ENCODE measurements at regions not wholly inside any gene's neighbourhood (a gene's known extent, or its start where the extent isn't known, plus 50 kb on each side); places are given as distances from the start of the nearest gene placed in this dataset.

DNA sequence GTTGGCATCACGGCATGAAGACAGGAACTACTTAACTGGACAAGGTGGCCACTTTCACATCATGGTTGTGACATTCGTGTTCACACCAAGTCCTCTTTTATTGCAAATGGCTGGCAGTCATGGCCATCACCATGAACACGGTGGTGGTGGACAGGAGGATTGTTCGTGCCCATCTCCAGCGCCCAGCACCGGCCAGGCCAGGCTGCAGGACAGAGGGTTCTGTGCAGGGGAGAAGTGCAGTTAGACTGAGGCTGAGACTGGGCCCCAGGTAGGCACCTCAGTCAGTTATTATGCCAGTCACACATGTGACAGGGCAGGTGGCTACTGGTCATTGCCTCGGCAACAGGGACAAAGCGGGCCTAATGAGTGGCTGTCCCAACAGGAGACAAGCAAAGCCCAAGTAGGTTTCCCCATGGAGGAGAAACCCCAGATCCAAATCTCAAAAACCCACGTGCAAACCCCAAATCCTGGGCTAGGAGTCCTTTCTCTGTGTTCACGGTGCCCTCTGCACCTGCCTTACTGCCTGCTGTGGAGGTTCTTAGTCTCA lies 468.1 kb upstream of the MYT1L start:
- H2AFZ ChIP-seq: no peak overlapping the region
- no peaks in the 10 kb centered on the region for H3K9me2 ChIP-seq (replicated peaks; ENCODE audit: insufficient read depth)
- H4K20me1 ChIP-seq (ENCODE audit: insufficient read depth, poor library complexity, severe bottlenecking): no peaks in the 10 kb centered on the region
- H3K4me3 ChIP-seq: no peak overlapping the region
- no peaks in the 10 kb centered on the region for H3K9me3 ChIP-seq (ENCODE audit: low read depth)
- TF ChIP-seq CTCF (IDR thresholded peaks at IDR 0.05; ENCODE audit: poor library complexity) (no peak), EZH2 (IDR thresholded peaks at IDR 0.05; ENCODE audit: borderline replicate concordance) (no peak), EZH2phosphoT487 (IDR thresholded peaks at IDR 0.05; ENCODE audit: low read depth, severe bottlenecking, unreplicated experiment) (no peak)
- no peak for DNase-seq (ENCODE audit: low spot score)
- H3K36me3 ChIP-seq (replicated peaks; ENCODE audit: insufficient read depth, low read depth): no peaks in the 10 kb centered on the region
- WGBS (ENCODE audit: low lambda C conversion rate, missing lambda C conversion rate): 85% methylated on average over 10 of the region's 10 CpGs
- no peaks in the 10 kb centered on the region for H3K79me2 ChIP-seq
- H3K4me2 ChIP-seq: no peak overlapping the region
- no peaks in the 10 kb centered on the region for H3K27me3 ChIP-seq
- no peak overlapping the region for H3K27ac ChIP-seq
- H3K4me1 ChIP-seq (ENCODE audit: insufficient read depth): no peaks in the 10 kb centered on the region

GRCh38 chr2:2798337-2798736 lies 467.3 kb upstream of the MYT1L start:
- no peaks in the 10 kb centered on the region for H3K36me3 ChIP-seq (replicated peaks; ENCODE audit: insufficient read depth, low read depth)
- 88% methylated on average over 2 of the region's 2 CpGs for WGBS (ENCODE audit: low lambda C conversion rate, missing lambda C conversion rate)
- H3K4me3 ChIP-seq: no peak overlapping the region
- no peaks in the 10 kb centered on the region for H4K20me1 ChIP-seq (ENCODE audit: insufficient read depth, poor library complexity, severe bottlenecking)
- DNase-seq (ENCODE audit: low spot score): no peak
- no peaks in the 10 kb centered on the region for H3K27me3 ChIP-seq
- no peaks in the 10 kb centered on the region for H3K79me2 ChIP-seq
- H3K27ac ChIP-seq: no peak overlapping the region
- no peaks in the 10 kb centered on the region for H3K9me3 ChIP-seq (ENCODE audit: low read depth)
- no peak overlapping the region for H3K4me2 ChIP-seq
- no peak for TF ChIP-seq EZH2phosphoT487 (IDR thresholded peaks at IDR 0.05; ENCODE audit: low read depth, severe bottlenecking, unreplicated experiment)
- TF ChIP-seq EZH2 (IDR thresholded peaks at IDR 0.05; ENCODE audit: borderline replicate concordance): no peak
- TF ChIP-seq CTCF (IDR thresholded peaks at IDR 0.05; ENCODE audit: poor library complexity): no peak
- H3K4me1 ChIP-seq (ENCODE audit: insufficient read depth): no peaks in the 10 kb centered on the region
- H2AFZ ChIP-seq: no peak overlapping the region
- no peaks in the 10 kb centered on the region for H3K9me2 ChIP-seq (replicated peaks; ENCODE audit: insufficient read depth)

- no peaks in the 10 kb centered on the region for H3K79me2 ChIP-seq
- no peak overlapping the region for H3K4me3 ChIP-seq
- no peaks in the 10 kb centered on the region for H3K9me2 ChIP-seq (replicated peaks; ENCODE audit: insufficient read depth)
- H3K9me3 ChIP-seq (ENCODE audit: low read depth): no peaks in the 10 kb centered on the region
- no peak overlapping the region for H3K4me2 ChIP-seq
- H2AFZ ChIP-seq: no peak overlapping the region
- H4K20me1 ChIP-seq (ENCODE audit: insufficient read depth, poor library complexity, severe bottlenecking): no peaks in the 10 kb centered on the region
- no peak for TF ChIP-seq CTCF (IDR thresholded peaks at IDR 0.05; ENCODE audit: poor library complexity)
- no peak for TF ChIP-seq EZH2 (IDR thresholded peaks at IDR 0.05; ENCODE audit: borderline replicate concordance)
- TF ChIP-seq EZH2phosphoT487 (IDR thresholded peaks at IDR 0.05; ENCODE audit: low read depth, severe bottlenecking, unreplicated experiment): no peak
- no peaks in the 10 kb centered on the region for H3K4me1 ChIP-seq (ENCODE audit: insufficient read depth)
- no peaks in the 10 kb centered on the region for H3K27me3 ChIP-seq
- H3K27ac ChIP-seq: no peak overlapping the region
- WGBS (ENCODE audit: low lambda C conversion rate, missing lambda C conversion rate): 90% methylated on average over 5 of the region's 5 CpGs
- H3K36me3 ChIP-seq (replicated peaks; ENCODE audit: insufficient read depth, low read depth): no peaks in the 10 kb centered on the region
- DNase-seq (ENCODE audit: low spot score): no peak
Observed at GRCh38 chr2:2797797-2798196, 466.7 kb upstream of the MYT1L start.

GRCh38 chr2:2796207-2796606 lies 465.1 kb upstream of the MYT1L start:
- 92% methylated on average over 14 of the region's 14 CpGs for WGBS (ENCODE audit: low lambda C conversion rate, missing lambda C conversion rate)

More at GRCh38 chr2:2796207-2796606, 465.1 kb upstream of the MYT1L start:
- Histone ChIP-seq H3K79me2 (no peaks in the 10 kb centered on the region), H3K27ac (no peak overlapping the region), H3K4me1 (ENCODE audit: insufficient read depth) (no peaks in the 10 kb centered on the region), H3K27me3 (no peaks in the 10 kb centered on the region), H2AFZ (no peak overlapping the region), H3K4me2 (no peak overlapping the region), H3K36me3 (replicated peaks; ENCODE audit: insufficient read depth, low read depth) (no peaks in the 10 kb centered on the region), H4K20me1 (ENCODE audit: insufficient read depth, poor library complexity, severe bottlenecking) (no peaks in the 10 kb centered on the region), H3K9me3 (ENCODE audit: low read depth) (no peaks in the 10 kb centered on the region), H3K9me2 (replicated peaks; ENCODE audit: insufficient read depth) (no peaks in the 10 kb centered on the region), H3K4me3 (no peak overlapping the region)
- DNase-seq (ENCODE audit: low spot score): no peak
- TF ChIP-seq EZH2 (IDR thresholded peaks at IDR 0.05; ENCODE audit: borderline replicate concordance) (no peak), EZH2phosphoT487 (IDR thresholded peaks at IDR 0.05; ENCODE audit: low read depth, severe bottlenecking, unreplicated experiment) (no peak), CTCF (IDR thresholded peaks at IDR 0.05; ENCODE audit: poor library complexity) (no peak)
